Ovary (tissue), 3 donors: ENCODE measurements at regions not wholly inside any gene's neighbourhood (a gene's known extent, or its start where the extent isn't known, plus 50 kb on each side); places are given as distances from the start of the nearest gene placed in this dataset.

Experiments used
- CTCF ChIP-seq, 3 donors: fragments of 450-650 bp in 2 of 3; fragments of 200-600 bp in 1 of 3; IDR thresholded peaks; one replicate each; pipeline versions ENCODE4 v1.5.1 to v1.8.0; 2016 to 2022; ENCODE audit warnings: antibody characterized with exemption in 3 of 3, mild to moderate bottlenecking in 1 of 3
- EP300 ChIP-seq: sonication (generic); formaldehyde crosslinking; IDR thresholded peaks from one replicate; pipeline ENCODE4 v1.6.1; 2017; ENCODE audit warnings: antibody characterized with exemption
- POLR2A ChIP-seq: fragments of 450-650 bp; IDR thresholded peaks from one replicate; pipeline ENCODE4 v1.6.1; 2017; ENCODE audit warnings: antibody characterized with exemption, mild to moderate bottlenecking, moderate library complexity
- donor health status: DM: no; HTN: no; CAD: no.

GRCh38 chr2:133828913-133829312 is 260.6 kb upstream of the NCKAP5 start:
- TF ChIP-seq CTCF (IDR thresholded peaks at IDR 0.05) (no peak), POLR2A (no peak), EP300 (no peak)
